Activated CD4-positive, CD25-positive, alpha-beta regulatory T cell treated with anti-CD3 and anti-CD28 coated beads, Interleukin-2, amount 50 U/mL, for 72 hours (primary cell): ENCODE measurements at regions not wholly inside any gene's neighbourhood (a gene's known extent, or its start where the extent isn't known, plus 50 kb on each side); places are given as distances from the start of the nearest gene placed in this dataset.

Source experiments
- DNase-seq: peaks from one replicate; pipeline ENCODE4 v3.0.0; 2021

- no peak for DNase-seq
Observed at GRCh38 chr11:70810681-70811080, 412.4 kb downstream of the CTTN start.

GRCh38 chr11:70811483-70811882 lies 413.2 kb downstream of the CTTN start:
- no peak for DNase-seq

- DNase-seq = no peak
Observed at GRCh38 chr11:70811915-70812314, 413.6 kb downstream of the CTTN start.

GRCh38 chr11:70812472-70812871 lies 414.1 kb downstream of the CTTN start:
- DNase-seq = no peak

- no peak for DNase-seq
Observed at GRCh38 chr11:70813651-70814050, 415.3 kb downstream of the CTTN start.

- DNase-seq = no peak
Observed at GRCh38 chr11:70815485-70815832, 417.1 kb downstream of the CTTN start.

- DNase-seq = no peak
Observed at GRCh38 chr11:70816156-70816678, 417.9 kb downstream of the CTTN start.

GRCh38 chr11:70818351-70818750 lies 420.0 kb downstream of the CTTN start:
- no peak for DNase-seq

- DNase-seq = no peak
Observed at GRCh38 chr11:70819022-70819421, 420.7 kb downstream of the CTTN start.

GRCh38 chr11:70820311-70820710 lies 422.0 kb downstream of the CTTN start:
- no peak for DNase-seq

- DNase-seq = no peak
Observed at GRCh38 chr11:70820712-70821111, 422.4 kb downstream of the CTTN start.

GRCh38 chr11:70823771-70824170 lies 425.4 kb downstream of the CTTN start:
- no peak for DNase-seq

- DNase-seq = no peak
Observed at GRCh38 chr11:70824605-70825245, 426.4 kb downstream of the CTTN start.

- no peak for DNase-seq
Observed at GRCh38 chr11:70825893-70826540, 426.4 kb downstream of the SHANK2 start.

GRCh38 chr11:70826541-70827335 lies 425.6 kb downstream of the SHANK2 start:
- no peak for DNase-seq

GRCh38 chr11:70828593-70829082 lies 423.7 kb downstream of the SHANK2 start:
- DNase-seq = no peak

GRCh38 chr11:70829134-70829885 lies 423.1 kb downstream of the SHANK2 start:
- no peak for DNase-seq

GRCh38 chr11:70829886-70830272 lies 422.5 kb downstream of the SHANK2 start:
- no peak for DNase-seq

- no peak for DNase-seq
Observed at GRCh38 chr11:70833011-70833410, 419.4 kb downstream of the SHANK2 start.

- no peak for DNase-seq
Observed at GRCh38 chr11:70833554-70833953, 418.8 kb downstream of the SHANK2 start.

- no peak for DNase-seq
Observed at GRCh38 chr11:70834277-70834940, 418.0 kb downstream of the SHANK2 start.

GRCh38 chr11:70834984-70835560 lies 417.3 kb downstream of the SHANK2 start:
- no peak for DNase-seq
